ENCODE measurements at regions not wholly inside any gene's neighbourhood (a gene's known extent, or its start where the extent isn't known, plus 50 kb on each side); places are given as distances from the start of the nearest gene placed in this dataset.

DNA sequence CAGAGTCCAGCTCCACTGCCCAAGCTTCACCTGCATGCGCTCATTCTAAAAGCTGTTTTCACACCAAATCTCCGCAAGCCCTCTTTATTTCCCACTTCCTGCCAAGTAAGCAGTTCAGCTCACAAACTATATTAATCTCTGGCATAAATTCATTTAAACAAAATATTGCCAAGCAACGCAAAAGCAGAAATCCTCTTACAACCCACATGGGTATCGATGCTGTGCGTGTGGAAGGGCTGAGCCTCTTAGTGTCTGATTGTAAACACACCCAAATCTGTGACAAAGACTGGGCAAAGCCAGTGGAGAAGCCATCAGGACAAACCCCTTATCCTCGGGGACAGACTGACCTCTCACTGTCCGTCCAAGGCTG, 124.3 kb upstream of the ATP2B2 start:
- Mint-ChIP-seq H3K4me3 (no peak overlapping the region), H3K27me3 (ENCODE audit: low read depth in 2 of 2) (peaks cover 0 to 11% of the 10 kb centered on the region in 2 donors), H3K36me3 (no peaks in the 10 kb centered on the region), H3K27ac (no peak overlapping the region), H3K9me3 (no peaks in the 10 kb centered on the region), H3K4me1 (no peaks in the 10 kb centered on the region)
- WGBS (ENCODE audit: insufficient coverage) = 83% methylated on average over 7 of the region's 7 CpGs
- no peak for DNase-seq
- ATAC-seq = no peak
- no peak for TF ChIP-seq CTCF (IDR thresholded peaks at IDR 0.05)
- no peak overlapping the region for H3K4me3 ChIP-seq (ENCODE audit: low read length)
- no peaks in the 10 kb centered on the region for H3K4me1 ChIP-seq (ENCODE audit: control insufficient read depth, insufficient read depth, low read length)
- intact Hi-C loops (cut with micrococcal nuclease) = no loop called here
- H3K36me3 ChIP-seq (ENCODE audit: control insufficient read depth, insufficient read depth, low read length) = no peaks in the 10 kb centered on the region
- no peak overlapping the region for H3K27ac ChIP-seq (ENCODE audit: low read length)
- H3K27me3 ChIP-seq (ENCODE audit: control insufficient read depth, insufficient read depth, low read length) = peaks cover 2% of the 10 kb centered on the region
- no peaks in the 10 kb centered on the region for H3K9me3 ChIP-seq (ENCODE audit: control insufficient read depth, insufficient read depth, low read length)

DNA sequence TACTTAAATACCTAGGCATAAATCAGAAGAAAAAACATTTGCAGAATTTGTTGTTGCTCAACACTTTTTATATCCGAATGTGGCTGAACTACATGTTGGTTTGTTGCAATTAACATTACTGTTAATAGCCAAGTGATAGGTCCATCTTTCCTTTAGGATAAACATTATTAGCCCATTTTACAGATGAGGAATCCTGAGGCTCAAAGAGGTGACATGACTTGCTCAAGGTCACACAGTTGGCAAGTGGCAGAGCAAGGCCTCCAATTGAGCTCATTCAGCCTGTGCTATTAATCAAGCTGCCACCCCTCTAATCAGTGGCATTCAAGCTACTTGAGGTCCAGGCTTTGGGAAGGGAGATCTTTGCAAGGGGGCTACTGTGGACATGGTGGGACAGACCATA, 125.8 kb upstream of the ATP2B2 start:
- no peak for ATAC-seq
- no peaks in the 10 kb centered on the region for H3K36me3 Mint-ChIP-seq
- intact Hi-C loops (cut with micrococcal nuclease) = no loop called here

GRCh38 chr3:10632125-10632524, 126.7 kb upstream of the ATP2B2 start:
- H3K27me3 ChIP-seq (ENCODE audit: control insufficient read depth, insufficient read depth, low read length) = peaks cover 2% of the 10 kb centered on the region
- H3K4me1 ChIP-seq (ENCODE audit: control insufficient read depth, insufficient read depth, low read length) = no peaks in the 10 kb centered on the region
- no peaks in the 10 kb centered on the region for H3K36me3 ChIP-seq (ENCODE audit: control insufficient read depth, insufficient read depth, low read length)
- WGBS (ENCODE audit: insufficient coverage) = 86% methylated on average over 6 of the region's 6 CpGs
- intact Hi-C loops (cut with micrococcal nuclease) = no loop called here
- no peaks in the 10 kb centered on the region for H3K36me3 Mint-ChIP-seq
- H3K9me3 ChIP-seq (ENCODE audit: control insufficient read depth, insufficient read depth, low read length) = peaks cover 5% of the 10 kb centered on the region
- H3K4me3 ChIP-seq (ENCODE audit: low read length) = no peak overlapping the region
- no peak overlapping the region for H3K27ac ChIP-seq (ENCODE audit: low read length)
- peaks cover 0 to 11% of the 10 kb centered on the region in 2 donors for H3K27me3 Mint-ChIP-seq (ENCODE audit: low read depth in 2 of 2)
- DNase-seq (no peak), ATAC-seq (no peak)
- H3K27ac Mint-ChIP-seq = no peak overlapping the region
- no peak overlapping the region for H3K4me3 Mint-ChIP-seq
- no peak for TF ChIP-seq CTCF (IDR thresholded peaks at IDR 0.05)
- H3K9me3 Mint-ChIP-seq = no peaks in the 10 kb centered on the region
- no peaks in the 10 kb centered on the region for H3K4me1 Mint-ChIP-seq

More for the DNA sequence above, 125.8 kb upstream of the ATP2B2 start:
- no peak for DNase-seq
- WGBS (ENCODE audit: insufficient coverage) = 94% methylated on average over 1 of the region's 1 CpG
- H3K4me1 Mint-ChIP-seq = no peaks in the 10 kb centered on the region
- Histone ChIP-seq H3K27ac (ENCODE audit: low read length) (no peak overlapping the region), H3K36me3 (ENCODE audit: control insufficient read depth, insufficient read depth, low read length) (no peaks in the 10 kb centered on the region), H3K4me1 (ENCODE audit: control insufficient read depth, insufficient read depth, low read length) (no peaks in the 10 kb centered on the region), H3K27me3 (ENCODE audit: control insufficient read depth, insufficient read depth, low read length) (peaks cover 2% of the 10 kb centered on the region), H3K9me3 (ENCODE audit: control insufficient read depth, insufficient read depth, low read length) (no peaks in the 10 kb centered on the region), H3K4me3 (ENCODE audit: low read length) (no peak overlapping the region)
- H3K9me3 Mint-ChIP-seq = no peaks in the 10 kb centered on the region
- H3K27me3 Mint-ChIP-seq (ENCODE audit: low read depth in 2 of 2) = peaks cover 0 to 11% of the 10 kb centered on the region in 2 donors
- no peak for TF ChIP-seq CTCF (IDR thresholded peaks at IDR 0.05)
- no peak overlapping the region for H3K4me3 Mint-ChIP-seq
- no peak overlapping the region for H3K27ac Mint-ChIP-seq

- no peak for TF ChIP-seq CTCF (IDR thresholded peaks at IDR 0.05)
- DNase-seq (no peak), ATAC-seq (no peak)
- peaks cover 0 to 9% of the 10 kb centered on the region in 2 donors for H3K27me3 Mint-ChIP-seq (ENCODE audit: low read depth in 2 of 2)
- H3K4me3 Mint-ChIP-seq = no peak overlapping the region
- Histone ChIP-seq H3K4me3 (ENCODE audit: low read length) (no peak overlapping the region), H3K27ac (ENCODE audit: low read length) (no peak overlapping the region), H3K36me3 (ENCODE audit: control insufficient read depth, insufficient read depth, low read length) (no peaks in the 10 kb centered on the region), H3K9me3 (ENCODE audit: control insufficient read depth, insufficient read depth, low read length) (peaks cover 5% of the 10 kb centered on the region), H3K4me1 (ENCODE audit: control insufficient read depth, insufficient read depth, low read length) (no peaks in the 10 kb centered on the region), H3K27me3 (ENCODE audit: control insufficient read depth, insufficient read depth, low read length) (peaks cover 2% of the 10 kb centered on the region)
- no peaks in the 10 kb centered on the region for H3K36me3 Mint-ChIP-seq
- no peaks in the 10 kb centered on the region for H3K4me1 Mint-ChIP-seq
- 89% methylated on average over 3 of the region's 3 CpGs for WGBS (ENCODE audit: insufficient coverage)
- intact Hi-C loops (cut with micrococcal nuclease) = no loop called here
- peaks cover 2 to 5% of the 10 kb centered on the region in 2 donors for H3K9me3 Mint-ChIP-seq
- no peak overlapping the region for H3K27ac Mint-ChIP-seq
Measured at GRCh38 chr3:10632741-10633140, 127.4 kb upstream of the ATP2B2 start.
